AG04450 (cell line): ENCODE measurements at regions not wholly inside any gene's neighbourhood (a gene's known extent, or its start where the extent isn't known, plus 50 kb on each side); places are given as distances from the start of the nearest gene placed in this dataset.

Source experiments
- CTCF ChIA-PET: fragments of 300-600, 350-600 bp; formaldehyde crosslinking; extraction: SDS; loops from one replicate; lab custom pipeline; 2022; ENCODE audit warnings: antibody characterized with exemption, inconsistent platforms; lab: Charles Lee
- POLR2A ChIA-PET: fragments of 350-600 bp; formaldehyde crosslinking; extraction: SDS; loops from one replicate; lab custom pipeline; 2021; ENCODE audit warnings: antibody characterized with exemption, inconsistent platforms; lab: Yijun Ruan, JAX
- DNase-seq: peaks from one replicate; pipeline ENCODE4 v3.0.0-alpha.2; 2011; ENCODE audit warnings: low read depth, low spot score
- H3K27ac ChIP-seq: one replicate; pipeline ENCODE4 v1.5.1; 2012; ENCODE audit warnings: low read depth, low read length, control low read depth
- H3K27me3 ChIP-seq: one replicate; pipeline ENCODE4 v1.6.0; 2012; ENCODE audit warnings: low read length; ENCODE audit not compliant: control insufficient read depth, insufficient read depth
- H3K4me3 ChIP-seq: 2 replicates; pipeline ENCODE4 v1.5.1; 2011; ENCODE audit warnings: mild to moderate bottlenecking, low read depth, low read length, control low read depth
- H3K9me3 ChIP-seq: 2 replicates; pipeline ENCODE4 v1.5.1; 2012; ENCODE audit warnings: low read length; ENCODE audit not compliant: control insufficient read depth, insufficient read depth
- TF ChIP-seq, protein P1 (sequence below): IDR thresholded peaks from 2 replicates; pipeline ENCODE4 v1.5.1; 2011; ENCODE audit warnings: low read depth, low read length, control low read depth, inconsistent platforms

DNA sequence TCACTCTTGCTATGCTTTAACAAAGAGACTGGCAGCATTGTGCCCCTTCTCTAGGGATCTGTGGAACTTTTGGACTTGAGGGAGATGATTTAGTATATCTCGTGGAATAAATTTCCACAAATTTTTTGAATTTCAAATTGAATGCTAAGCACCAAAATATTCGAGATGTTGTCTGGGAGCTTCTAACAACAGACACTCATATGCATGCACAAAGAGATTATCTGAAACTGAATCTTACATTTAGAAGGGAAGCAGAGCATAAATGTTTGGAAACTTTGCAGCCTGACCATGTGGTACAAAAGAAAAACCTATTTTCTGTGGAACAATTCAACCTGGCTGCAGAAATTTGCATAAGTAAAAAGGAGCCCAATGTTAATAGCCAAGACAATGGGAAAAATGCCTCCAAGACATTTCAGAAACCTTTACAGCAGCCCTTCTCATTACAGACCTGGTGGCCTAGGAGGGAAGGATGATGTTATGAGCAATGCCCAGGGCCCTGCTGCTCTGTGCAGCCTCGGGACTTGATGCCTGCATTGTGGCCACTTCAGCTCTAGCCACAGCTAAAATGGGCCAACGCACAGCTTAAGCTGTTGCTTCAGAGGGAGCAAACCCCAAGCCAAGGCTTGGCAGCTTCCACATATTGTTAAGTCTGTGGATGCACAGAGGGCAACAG is 285.8 kb upstream of the FAM174A start:
- DNase-seq = no peak
- Histone ChIP-seq H3K9me3 (no peaks in the 10 kb centered on the region), H3K27ac (no peak overlapping the region), H3K27me3 (no peaks in the 10 kb centered on the region), H3K4me3 (no peak overlapping the region)
- TF ChIP-seq, protein P1, sequence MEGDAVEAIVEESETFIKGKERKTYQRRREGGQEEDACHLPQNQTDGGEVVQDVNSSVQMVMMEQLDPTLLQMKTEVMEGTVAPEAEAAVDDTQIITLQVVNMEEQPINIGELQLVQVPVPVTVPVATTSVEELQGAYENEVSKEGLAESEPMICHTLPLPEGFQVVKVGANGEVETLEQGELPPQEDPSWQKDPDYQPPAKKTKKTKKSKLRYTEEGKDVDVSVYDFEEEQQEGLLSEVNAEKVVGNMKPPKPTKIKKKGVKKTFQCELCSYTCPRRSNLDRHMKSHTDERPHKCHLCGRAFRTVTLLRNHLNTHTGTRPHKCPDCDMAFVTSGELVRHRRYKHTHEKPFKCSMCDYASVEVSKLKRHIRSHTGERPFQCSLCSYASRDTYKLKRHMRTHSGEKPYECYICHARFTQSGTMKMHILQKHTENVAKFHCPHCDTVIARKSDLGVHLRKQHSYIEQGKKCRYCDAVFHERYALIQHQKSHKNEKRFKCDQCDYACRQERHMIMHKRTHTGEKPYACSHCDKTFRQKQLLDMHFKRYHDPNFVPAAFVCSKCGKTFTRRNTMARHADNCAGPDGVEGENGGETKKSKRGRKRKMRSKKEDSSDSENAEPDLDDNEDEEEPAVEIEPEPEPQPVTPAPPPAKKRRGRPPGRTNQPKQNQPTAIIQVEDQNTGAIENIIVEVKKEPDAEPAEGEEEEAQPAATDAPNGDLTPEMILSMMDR = no peak
- ChIA-PET POLR2A (no interaction called here), CTCF (no interaction called here)

DNA sequence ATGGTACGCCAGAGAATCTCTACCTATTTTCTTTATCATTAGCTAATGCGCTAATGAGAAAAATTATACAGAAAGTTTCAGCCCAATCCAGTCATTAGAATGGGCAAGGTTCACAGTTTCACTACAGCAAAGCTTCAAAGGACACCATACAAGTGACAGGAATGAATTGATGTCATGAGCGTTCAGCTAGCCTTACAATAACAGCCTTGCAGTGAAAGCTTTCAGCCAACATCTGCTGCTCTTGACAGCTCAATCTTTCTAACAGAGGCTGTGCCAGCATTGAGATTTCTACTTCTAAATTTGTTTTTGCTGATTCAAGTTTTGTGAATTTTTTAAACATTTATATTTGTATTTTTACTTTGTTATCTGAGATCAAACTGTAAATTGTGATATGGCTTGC is 302.4 kb upstream of the FAM174A start:
- ChIA-PET CTCF (no interaction called here), POLR2A (no interaction called here)
- H3K27ac ChIP-seq = no peak overlapping the region
- H3K27me3 ChIP-seq = no peaks in the 10 kb centered on the region
- DNase-seq = no peak
- TF ChIP-seq, protein P1 = no peak
- no peaks in the 10 kb centered on the region for H3K9me3 ChIP-seq
- no peak overlapping the region for H3K4me3 ChIP-seq

DNA sequence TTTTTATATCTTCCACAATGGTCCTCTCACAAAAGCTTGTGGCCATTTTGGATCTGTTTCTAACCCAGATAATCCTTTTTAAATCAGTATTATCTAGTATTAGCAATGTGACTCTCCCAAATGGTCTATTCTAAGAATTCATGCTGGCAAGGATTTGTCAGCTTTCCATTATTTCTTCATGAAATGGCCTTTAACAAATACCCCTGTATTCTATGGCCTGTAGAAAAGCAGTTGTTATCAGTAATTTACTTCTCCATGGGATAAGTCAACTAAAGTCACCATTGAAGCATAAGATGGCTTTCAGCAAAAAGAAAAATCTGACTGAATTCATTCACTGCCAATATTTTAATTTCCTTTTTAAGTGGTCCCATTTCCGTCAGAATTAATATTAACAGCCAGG is 346.4 kb upstream of the FAM174A start:
- H3K27ac ChIP-seq = no peak overlapping the region
- no peak overlapping the region for H3K4me3 ChIP-seq
- peaks cover 2% of the 10 kb centered on the region; the same call in 1 of the 2 replicates for H3K9me3 ChIP-seq
- H3K27me3 ChIP-seq = no peaks in the 10 kb centered on the region
- ChIA-PET CTCF (no interaction called here), POLR2A (no interaction called here)
- TF ChIP-seq, protein P1 = no peak
- DNase-seq = no peak

DNA sequence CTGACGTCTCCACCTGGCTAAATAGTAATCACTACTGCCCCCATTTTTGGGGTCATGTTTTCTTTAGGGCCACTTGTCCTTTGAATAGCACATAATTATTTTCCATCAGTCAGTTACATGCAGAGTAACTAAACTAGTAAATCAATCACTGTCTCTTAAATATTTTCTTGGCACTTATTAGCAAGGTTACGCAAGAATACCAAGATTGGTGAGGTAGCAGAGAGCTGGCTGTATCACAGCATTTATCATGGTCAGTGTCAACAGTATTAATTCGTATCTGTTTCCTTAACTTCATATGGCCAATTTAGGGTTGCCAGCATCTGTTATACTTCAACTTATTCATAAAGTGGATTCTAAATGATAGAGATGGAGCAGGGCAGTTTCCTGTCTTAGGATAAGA is 346.8 kb upstream of the FAM174A start:
- Histone ChIP-seq H3K9me3 (peaks cover 2% of the 10 kb centered on the region; the same call in 1 of the 2 replicates), H3K4me3 (no peak overlapping the region), H3K27ac (no peak overlapping the region), H3K27me3 (no peaks in the 10 kb centered on the region)
- no peak for DNase-seq
- TF ChIP-seq, protein P1 = no peak
- ChIA-PET CTCF (no interaction called here), POLR2A (no interaction called here)

DNA sequence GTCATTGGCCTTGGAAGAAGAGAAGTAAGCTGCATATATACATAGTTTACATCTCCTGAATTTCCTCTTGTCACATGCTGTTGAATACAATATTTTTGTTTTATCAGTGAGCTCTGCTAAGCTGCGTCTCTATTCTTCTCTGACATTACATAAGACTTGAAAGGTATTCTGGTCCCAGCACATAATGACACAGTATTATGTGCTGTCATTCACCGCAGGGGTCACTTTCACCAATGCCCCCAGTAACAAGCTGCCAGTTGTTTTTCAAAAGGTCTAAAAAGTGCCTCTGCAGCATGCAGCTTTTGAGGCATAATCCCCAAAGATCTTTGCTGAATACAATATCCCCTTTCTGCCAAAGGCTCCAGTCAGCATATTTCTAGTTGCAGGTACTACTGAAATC is 349.0 kb upstream of the FAM174A start:
- CTCF ChIA-PET = no interaction called here
- Histone ChIP-seq H3K27me3 (no peaks in the 10 kb centered on the region), H3K27ac (no peak overlapping the region), H3K9me3 (no peaks in the 10 kb centered on the region; the same call in 1 of the 2 replicates), H3K4me3 (no peak overlapping the region)
- TF ChIP-seq, protein P1 = no peak
- no peak for DNase-seq
- POLR2A ChIA-PET = no interaction called here
